Stimulated activated CD4-positive, alpha-beta T cell treated with anti-CD3 and anti-CD28 coated beads, Interleukin-12 subunit alpha, Interleukin-12 subunit beta, amount 100 ng/mL, for 48 hours (primary cell): ENCODE measurements at regions not wholly inside any gene's neighbourhood (a gene's known extent, or its start where the extent isn't known, plus 50 kb on each side); places are given as distances from the start of the nearest gene placed in this dataset.

ENCODE experiments used
- DNase-seq, 3 donors: peaks; one replicate each; pipeline ENCODE4 v3.0.0-alpha.2; 2020; ENCODE audit warnings: low read depth in 2 of 3, low spot score in 1 of 3

DNA sequence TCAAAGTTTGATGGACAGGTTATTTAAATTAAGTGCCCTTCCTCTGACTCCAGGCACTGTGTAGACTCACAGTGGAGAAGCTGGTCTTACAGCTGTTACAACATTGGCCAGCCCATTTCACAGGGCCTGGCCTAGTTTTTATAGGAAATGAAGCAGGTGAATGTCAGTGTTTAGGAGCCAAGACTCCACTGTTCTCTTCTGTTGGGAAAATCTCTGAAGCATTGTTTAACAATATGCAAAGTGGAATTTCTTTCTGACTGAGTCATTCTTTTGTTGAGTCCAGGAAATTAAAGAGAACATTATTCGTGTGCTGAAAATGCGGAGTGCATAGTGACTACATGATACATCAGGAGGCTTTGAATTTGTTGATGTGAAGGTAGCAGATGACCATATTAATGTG lies 64.7 kb downstream of the ARRDC4 start:
- no peak for DNase-seq

DNA sequence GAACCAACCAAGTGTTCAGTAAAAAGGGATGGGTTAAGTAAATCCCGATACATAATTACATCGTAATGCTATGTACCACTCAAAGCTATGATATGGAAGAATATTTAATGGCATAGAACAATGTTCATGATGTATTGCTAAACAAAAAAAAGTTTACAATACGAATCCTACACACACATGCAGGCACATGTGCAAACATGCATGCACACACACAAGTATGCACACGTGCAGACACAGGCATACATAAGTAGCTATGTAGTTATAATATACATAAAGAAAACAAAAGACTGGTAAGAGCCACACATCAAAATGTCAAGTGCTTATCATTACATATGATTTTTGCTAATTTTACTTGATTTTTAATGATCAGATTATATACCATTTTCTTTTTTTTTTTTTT lies 74.2 kb downstream of the ARRDC4 start:
- DNase-seq: no peak

DNA sequence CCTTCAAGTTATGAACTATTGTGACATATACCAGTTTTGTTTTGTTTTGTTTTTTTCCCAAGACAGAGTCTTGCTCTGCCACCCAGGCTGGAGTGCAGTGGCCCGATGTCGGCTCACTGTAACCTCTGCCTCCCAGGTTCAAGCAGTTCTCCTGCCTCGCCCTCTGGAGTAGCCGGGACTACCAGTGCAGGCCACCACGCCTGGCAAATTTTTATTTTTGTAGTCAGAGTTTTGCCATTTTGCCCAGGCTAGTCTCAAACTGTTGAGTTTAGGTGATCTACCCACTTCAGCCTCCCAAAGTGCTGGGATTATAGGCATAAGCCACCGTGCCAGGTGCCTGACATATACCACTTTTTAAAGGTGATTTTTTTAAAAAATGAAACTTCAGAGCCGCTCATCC lies 74.6 kb downstream of the ARRDC4 start:
- no peak for DNase-seq

DNA sequence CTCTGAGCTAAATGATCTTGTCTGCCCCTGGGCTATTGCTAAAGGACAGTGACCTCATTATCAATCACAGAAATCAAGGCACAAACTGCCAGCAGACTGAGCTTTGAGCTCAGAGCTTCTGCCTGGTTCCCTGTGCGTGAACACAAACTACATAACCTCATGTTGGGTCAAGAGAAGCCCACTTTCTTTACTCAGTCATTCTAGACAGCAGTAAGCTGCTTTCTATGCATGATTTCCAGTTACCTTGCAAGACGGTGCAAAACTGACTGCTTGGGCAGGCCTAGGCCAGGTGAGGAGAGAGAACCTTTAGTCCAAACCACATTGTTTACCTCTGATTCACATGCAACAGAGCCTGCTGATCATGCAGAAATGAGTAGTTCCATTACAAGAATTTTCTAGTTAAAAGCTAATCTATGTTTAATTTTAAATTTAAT lies 75.1 kb downstream of the ARRDC4 start:
- no peak for DNase-seq

DNA sequence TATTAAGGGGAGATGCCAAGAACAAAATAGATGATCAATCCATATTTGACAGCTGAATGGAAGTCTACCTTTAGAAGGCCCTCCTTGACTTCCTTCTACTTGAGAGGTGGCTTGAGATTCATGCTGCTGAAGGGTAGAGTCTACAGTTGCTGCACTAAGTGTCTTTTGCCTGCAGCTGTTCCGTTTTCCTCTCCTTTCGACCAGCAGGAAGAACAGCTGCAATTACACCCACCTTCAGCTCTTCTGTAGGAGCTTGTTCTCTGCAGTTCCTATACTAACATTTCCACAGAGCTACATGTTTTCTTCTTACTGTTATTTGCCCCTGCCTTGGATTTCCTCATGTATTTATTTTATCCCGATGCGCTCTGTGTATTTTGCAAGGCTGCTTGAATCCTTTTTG lies 79.1 kb downstream of the ARRDC4 start:
- DNase-seq: no peak

DNA sequence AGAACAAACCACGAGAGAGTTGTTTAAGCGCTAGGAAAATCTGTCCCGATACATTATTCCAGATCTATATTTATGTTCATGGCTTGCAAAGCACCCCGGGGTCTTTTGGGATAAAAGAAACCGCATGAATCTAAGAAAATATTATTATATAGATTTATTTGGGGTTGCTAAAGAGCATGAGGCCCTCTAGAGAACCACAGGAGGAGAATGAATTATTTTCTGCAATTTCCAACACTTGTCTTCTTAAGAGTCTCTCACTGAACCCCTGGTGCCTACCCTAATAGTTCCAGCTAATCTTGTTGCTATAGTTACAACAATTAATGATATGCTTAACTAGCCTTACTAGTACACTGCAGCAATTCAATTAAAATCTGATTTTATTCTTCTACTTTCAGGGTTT lies 79.6 kb downstream of the ARRDC4 start:
- DNase-seq: no peak

DNA sequence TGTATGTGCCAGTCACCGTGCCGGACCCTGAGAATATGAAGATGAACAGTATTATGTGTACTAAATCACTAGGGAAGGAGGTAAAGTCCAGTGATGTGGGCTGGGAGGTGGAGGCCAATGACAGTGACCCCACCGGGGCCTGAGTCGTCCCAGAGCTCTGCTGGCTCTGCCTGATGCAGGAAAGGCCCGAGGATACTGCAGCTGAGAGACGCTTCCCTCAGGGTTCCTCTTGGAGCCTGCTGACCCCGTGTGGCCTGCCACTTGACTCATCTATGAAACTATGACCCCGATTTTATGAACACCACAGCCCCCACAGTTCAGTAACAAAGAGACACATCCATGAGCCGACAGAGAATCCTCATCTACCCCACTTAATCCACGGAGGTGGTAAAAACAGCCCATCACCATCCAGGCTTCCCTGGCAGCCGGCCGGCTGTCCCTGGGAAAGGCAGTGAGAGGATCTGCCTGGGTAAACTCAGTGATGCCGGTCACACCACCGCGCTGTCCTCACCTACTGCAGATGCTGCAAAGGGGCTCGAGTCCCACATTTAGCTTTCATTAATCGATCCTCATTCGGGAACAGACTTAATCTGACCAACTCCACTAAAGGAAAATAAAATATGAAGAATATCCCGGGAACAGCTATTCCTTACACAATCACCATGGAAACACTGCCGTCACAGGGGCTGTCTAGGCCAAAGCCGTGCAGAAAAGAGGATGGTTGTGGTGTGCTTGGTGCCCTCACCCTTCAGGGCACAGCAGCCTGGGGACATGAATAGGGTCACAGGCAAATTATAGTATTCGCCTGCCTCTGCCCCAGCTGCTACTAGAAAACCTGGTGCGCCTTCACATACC lies 82.9 kb downstream of the ARRDC4 start:
- DNase-seq: no peak

DNA sequence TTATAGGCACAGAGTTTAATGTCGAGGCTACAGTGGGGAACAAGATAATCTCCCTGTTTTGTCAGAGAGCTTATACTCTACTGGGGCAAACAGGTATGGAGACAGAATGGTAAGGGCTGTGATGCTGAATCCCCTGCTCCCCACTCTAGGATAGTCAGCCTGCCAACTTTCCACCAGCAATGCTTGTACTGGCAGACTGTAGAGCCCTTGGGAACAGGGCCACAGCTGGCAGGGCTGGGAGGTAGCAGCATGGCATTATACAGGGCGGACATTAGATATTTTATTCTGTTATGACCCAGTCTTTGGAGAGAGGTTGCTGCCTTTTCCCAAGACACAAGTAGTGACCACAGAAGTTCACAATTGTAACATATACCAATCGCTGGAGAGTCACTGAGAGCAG lies 91.2 kb downstream of the ARRDC4 start:
- DNase-seq: no peak

DNA sequence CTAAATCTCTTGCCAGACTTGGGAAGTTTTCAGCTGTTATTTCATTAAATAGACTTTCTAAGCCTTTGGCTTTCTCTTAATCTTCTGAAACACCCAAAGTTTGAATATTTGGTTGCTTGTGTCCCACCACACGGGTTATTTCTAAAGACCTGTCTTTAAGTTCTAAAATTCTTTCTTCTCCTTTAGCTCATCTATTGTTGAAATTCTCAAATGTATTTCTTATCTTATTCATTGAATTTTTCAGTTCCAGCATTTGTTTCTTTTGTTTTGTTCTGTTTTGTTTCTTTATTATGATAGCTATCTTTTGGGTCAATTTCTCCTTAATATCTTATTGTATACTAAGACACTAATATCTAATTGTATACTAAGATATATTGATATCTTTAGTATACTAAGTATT lies 97.0 kb downstream of the ARRDC4 start:
- no peak for DNase-seq

DNA sequence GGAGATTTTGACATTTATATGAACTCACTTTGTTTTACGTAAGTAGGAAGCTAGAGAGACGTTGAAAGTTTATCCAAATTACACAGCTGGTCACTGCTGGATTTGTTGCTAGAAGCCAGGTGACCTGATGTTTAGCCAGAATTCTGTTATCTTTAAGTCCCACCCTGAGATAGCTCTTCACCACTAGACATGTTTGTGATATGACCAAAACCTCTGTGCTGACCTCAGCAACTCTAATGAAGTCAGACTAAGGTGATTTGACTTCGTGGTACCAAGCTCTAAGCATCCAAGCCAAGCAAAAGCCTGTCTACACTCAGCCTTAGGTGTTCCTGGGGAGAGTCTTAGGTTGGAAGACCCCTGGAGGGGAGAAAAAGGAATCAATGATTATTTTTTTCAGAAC lies 102.4 kb downstream of the ARRDC4 start:
- no peak for DNase-seq

DNA sequence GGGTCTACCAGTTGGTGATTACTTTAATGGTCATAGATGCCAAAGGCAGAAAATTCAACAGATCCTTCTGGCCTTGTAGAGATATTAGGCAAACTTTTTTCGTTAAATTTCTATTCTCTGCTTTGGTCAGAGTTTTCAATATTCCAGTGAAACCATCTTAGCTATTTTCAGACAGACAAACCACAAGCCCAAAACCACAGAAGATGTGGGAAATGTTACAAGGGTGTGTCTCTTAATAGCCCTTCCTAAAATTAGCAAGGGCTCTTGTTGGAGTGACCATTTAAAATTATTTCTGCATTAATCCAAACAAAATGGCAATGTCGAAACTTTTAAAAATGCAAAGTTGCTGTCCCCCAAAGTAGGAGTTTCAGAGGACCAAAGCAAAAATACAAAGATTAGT lies 102.8 kb downstream of the ARRDC4 start:
- no peak for DNase-seq

DNA sequence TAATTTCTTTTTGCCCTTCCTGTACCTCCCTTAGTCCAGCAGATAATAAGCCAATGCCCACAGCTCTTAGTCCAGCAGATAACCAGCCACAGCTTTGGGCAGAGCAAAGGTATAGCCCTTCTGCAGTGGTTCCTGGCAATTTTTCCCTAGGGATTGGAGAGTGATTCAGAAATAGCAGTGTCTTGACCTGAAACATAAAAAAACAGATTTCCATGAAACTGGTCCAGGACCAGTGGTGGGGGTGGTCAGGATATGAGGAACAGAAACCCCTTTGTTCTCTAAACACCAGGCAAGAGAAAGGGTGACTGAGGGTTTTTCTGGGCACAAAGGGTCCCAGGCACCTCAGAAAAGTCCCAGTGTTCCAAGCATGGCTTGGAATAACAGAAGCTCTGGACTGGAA lies 103.4 kb downstream of the ARRDC4 start:
- no peak for DNase-seq

DNA sequence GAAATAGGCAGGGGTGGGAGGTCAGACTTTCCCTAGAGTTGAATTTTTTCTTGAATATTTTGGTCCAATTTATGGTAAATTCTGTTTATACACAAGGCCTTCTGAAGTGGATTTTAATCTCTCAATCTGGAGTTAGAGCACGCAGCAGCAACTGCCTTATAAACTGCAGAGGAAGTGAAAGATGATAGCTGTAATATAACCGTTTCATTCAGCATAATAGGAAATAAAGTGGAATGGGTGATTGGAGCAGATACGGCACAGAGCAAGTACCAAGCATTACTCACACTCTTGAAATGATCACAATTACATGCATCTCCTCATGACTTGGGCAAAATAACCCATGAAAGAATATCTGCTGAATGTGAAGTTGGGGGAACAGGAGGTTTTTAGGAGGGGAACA lies 106.8 kb downstream of the ARRDC4 start:
- no peak for DNase-seq

DNA sequence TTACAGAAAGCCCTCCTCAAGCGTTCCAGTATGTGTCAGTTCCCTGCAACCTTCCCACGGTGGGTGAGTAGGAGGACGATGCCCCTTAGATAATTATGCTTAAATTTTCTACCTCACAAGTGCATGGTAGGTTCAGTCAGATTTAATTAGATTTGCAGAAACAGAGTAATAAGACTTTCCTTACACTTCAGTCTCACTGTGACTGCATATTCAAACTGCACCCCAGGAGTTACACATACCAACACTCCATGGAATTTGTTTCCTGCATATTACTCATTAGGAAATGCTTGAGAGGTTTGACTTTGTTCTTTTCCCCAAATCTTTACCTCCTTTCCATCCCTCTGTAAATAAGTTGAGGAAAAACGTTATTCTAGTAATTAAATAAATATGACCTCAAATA lies 108.8 kb downstream of the ARRDC4 start:
- DNase-seq: no peak

DNA sequence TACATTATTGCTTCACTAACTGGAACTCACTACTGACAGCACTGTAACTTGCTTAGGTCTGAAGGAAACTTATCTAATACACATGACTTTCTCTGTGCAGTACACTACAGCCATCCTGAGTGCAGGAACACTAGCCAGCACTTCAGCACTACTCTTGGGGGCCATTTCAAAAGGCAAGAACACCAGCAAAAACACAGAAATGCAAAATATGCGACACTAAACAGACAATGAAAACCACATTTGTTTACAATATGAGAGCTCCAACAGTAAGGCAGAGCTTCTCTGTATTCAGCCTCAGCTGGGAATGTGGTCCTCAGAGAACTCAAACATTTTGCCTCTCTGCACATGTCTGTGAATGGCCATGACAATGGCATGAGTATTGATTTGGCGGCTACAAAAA lies 109.6 kb downstream of the ARRDC4 start:
- no peak for DNase-seq

DNA sequence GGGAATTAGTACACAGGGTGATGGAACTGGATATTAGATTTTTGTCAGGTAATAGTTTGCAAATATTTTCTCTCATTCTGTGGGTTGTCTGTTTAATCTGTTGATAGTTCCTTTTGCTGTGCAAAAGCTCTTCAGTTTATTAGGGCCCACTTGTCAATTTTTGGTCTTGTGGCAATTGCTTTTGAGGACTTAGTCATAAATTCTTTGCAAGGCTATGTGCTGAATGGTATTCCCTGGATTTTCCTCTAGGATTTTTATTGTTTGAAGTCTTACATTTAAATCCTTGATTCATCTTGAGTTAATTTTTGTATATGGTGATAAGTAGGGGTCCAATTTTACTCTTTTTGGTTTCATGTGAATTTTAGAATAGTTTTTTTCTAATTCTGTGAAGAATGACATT lies 111.3 kb downstream of the ARRDC4 start:
- no peak for DNase-seq

DNA sequence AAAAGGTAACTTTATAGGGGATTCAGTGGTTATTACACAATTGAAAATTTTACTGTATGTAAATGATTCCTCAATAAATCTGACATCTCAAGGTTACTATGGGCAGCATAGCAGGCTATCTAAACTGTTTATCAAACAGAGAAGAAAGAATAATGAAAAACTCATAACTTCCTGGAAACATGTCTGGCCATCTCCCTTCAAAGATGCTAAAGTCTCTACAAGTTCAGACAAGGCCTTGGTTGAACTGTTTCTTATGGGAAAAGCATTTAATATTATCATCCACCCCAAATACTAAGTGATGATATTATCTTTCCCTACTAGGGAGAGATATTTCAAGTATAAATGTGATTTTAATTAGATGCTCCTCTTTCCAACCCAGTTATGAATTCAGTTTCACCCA lies 114.9 kb downstream of the ARRDC4 start:
- DNase-seq: no peak

DNA sequence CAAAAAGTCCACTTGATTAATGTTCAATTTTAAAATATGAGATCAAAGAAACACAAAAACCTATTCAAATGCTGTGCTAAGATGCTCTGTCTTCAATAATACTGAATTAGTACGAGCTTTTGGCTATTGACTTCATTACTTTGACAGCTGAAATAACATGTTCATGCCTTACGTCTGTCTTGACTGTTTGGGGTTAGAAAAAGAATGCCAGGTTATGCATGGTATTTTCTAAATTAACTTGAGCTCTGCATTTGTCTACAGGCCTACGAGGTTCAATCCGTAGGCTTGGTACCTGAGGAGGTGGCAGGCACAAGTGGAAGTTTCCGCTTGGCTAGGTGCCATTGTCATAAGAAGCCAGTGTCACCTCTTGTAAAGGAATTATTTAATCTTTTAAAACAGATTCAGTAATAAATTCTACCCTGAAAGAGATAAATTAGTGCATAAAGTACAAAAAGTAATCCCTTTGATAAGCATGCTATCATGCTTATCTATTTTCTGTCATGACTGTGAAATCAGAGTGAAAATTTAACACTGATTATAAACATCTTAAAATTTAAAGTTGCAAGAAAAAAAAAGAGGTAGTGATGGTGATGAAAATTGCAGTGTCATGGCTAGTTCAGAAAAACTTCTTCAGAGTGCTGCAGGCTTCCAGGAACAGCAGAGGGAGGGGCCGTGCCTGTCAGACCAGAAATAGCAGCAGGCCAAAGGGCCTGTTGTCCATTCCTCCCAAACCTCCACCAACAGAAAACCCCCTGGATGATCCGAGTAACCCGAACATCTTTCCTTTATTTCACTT lies 115.7 kb downstream of the ARRDC4 start:
- no peak for DNase-seq

DNA sequence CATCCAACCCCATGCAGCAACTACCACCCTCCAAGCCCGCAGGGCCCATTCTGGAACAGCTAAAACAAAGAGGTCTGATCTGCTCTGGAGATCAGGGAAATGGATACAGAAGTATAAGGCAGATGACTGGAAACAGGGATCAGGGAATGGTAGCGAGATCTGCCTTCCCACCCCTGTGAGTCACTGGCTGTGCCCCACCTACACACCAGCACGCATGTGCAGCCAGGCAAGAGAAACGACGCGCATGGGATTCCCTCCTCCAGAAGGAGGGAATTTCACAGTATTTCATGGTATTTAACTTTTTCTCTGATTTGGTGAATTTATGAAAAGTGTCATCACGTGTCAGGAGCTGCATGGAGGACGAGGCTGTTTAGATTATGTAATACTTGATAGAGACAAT lies 116.7 kb downstream of the ARRDC4 start:
- no peak for DNase-seq

DNA sequence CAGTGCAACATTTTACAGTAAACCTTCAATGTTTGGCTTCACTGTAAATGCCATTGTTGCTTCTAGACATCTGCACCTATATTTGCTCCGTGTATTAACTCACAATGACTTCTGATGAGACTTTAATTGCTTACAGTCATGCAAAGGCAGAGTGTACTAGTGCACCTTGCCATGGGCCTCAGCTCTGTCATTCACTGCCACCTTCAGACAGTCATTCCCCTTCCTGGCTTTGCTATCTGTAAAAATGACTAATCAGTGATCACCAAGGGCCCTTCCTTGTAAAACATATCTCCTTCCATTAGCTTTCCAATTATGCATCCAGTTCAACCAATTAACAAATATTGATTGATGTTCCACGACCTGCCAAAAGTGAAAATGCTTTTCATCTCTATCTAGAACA lies 120.3 kb downstream of the ARRDC4 start:
- DNase-seq: no peak

DNA sequence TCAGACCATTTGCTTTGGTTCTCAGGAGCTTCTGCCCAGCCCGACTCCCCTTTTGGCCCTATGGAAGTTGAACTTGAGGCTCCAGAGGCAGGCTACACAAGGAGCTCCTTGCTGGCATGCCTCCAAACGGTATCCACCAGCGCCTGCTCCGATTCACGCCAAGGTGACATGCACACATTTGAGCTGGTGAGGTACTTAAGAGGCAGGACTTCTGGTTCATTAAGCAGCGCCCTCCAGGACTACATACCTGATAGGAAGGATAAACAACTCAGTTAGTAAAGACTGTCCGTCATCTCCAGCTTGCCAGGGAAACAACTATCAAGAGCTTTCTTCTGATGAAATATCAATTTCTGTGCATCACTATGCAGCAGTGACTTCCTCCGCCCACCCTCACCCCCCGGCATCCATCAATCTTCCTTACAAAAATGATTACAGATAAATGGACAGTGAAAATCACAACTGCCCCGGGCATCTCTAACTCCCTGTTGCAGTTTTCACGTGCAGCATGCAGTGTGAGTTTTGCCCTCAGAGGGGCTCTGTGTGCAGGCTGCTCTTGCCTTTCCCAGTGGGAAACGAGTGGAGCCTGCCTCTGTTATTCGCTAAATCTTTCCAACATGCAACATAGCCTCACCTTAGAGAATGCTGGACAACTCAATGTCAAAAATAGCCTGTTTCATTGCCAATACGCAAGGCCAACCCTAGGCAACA lies 122.9 kb downstream of the ARRDC4 start:
- no peak for DNase-seq
